ENCODE measurements at regions not wholly inside any gene's neighbourhood (a gene's known extent, or its start where the extent isn't known, plus 50 kb on each side); places are given as distances from the start of the nearest gene placed in this dataset.

DNA sequence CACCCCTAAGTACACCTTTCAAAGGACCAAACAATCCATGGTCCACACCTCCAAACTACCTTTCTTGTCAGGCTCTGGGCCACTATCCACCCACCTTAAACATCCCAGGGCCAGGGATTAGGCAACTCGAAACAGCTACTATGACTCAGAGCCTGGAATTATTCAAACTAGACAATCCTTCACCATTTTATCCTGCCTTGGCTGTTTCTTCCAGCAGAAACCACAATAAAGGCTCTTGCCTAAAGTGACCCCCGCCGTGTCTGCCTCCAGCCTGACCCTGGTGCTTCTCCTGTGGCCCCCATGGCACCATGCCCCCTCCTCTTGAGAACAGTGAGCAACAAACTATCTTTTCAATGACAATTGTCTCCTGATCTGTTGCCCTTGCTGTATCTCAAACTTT is 195.5 kb downstream of the EPM2A start:
- H3K9me3 Mint-ChIP-seq: no peaks in the 10 kb centered on the region
- no peaks in the 10 kb centered on the region for H3K4me1 Mint-ChIP-seq
- no peak for DNase-seq (ENCODE audit: low spot score)
- ChIA-PET POLR2A (no interaction called here), CTCF (no interaction called here)
- TF ChIP-seq AFF4 (CRISPR knock-in tag; IDR thresholded peaks at IDR 0.05; ENCODE audit: borderline replicate concordance): no peak
- H3K36me3 Mint-ChIP-seq: no peaks in the 10 kb centered on the region
- no peak overlapping the region for H3K4me3 Mint-ChIP-seq
- no peak for ATAC-seq
- H3K27ac Mint-ChIP-seq: no peak overlapping the region
- H3K27me3 Mint-ChIP-seq (ENCODE audit: low read depth): peaks cover 34% of the 10 kb centered on the region

- TF ChIP-seq NFYB (CRISPR knock-in tag; conservative IDR thresholded peaks at IDR 0.05; ENCODE audit: low read depth) (no peak), JAZF1 (CRISPR knock-in tag; IDR thresholded peaks at IDR 0.05) (no peak)
- POLR2A ChIA-PET: no interaction called here
- Mint-ChIP-seq H3K9me3 (no peaks in the 10 kb centered on the region), H3K27ac (no peak overlapping the region), H3K27me3 (ENCODE audit: low read depth) (peaks cover 43% of the 10 kb centered on the region), H3K36me3 (no peaks in the 10 kb centered on the region), H3K4me3 (no peak overlapping the region), H3K4me1 (peaks cover 7% of the 10 kb centered on the region)
- ATAC-seq (no peak), DNase-seq (ENCODE audit: low spot score) (no peak)
- CTCF ChIA-PET: no interaction called here
Measured at GRCh38 chr6:145540741-145541140, 194.6 kb downstream of the EPM2A start.

DNA sequence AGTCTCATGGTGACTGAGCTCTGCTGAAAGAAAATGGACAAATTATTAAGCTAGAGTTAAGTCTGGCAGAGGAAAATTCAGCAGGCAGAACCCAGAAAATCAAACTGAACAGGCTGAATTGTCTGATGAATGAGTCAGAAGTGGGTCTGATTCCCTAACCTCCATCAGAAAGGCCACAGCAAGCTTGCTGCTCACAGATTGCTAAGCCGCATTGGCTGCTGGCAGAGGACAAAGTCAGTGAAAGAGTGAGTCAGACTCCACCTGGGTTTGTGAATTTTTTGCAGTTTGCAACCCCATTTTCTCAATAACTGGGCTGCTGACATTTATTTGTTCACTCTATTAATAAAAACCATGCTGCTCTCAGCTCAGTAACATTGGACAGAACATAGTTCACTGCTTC is 191.3 kb downstream of the EPM2A start:
- TF ChIP-seq USF1 (CRISPR knock-in tag; IDR thresholded peaks at IDR 0.05) (no peak), RELA (CRISPR knock-in tag; IDR thresholded peaks at IDR 0.05; ENCODE audit: borderline replicate concordance) (no peak)
- TF ChIP-seq, protein P1, sequence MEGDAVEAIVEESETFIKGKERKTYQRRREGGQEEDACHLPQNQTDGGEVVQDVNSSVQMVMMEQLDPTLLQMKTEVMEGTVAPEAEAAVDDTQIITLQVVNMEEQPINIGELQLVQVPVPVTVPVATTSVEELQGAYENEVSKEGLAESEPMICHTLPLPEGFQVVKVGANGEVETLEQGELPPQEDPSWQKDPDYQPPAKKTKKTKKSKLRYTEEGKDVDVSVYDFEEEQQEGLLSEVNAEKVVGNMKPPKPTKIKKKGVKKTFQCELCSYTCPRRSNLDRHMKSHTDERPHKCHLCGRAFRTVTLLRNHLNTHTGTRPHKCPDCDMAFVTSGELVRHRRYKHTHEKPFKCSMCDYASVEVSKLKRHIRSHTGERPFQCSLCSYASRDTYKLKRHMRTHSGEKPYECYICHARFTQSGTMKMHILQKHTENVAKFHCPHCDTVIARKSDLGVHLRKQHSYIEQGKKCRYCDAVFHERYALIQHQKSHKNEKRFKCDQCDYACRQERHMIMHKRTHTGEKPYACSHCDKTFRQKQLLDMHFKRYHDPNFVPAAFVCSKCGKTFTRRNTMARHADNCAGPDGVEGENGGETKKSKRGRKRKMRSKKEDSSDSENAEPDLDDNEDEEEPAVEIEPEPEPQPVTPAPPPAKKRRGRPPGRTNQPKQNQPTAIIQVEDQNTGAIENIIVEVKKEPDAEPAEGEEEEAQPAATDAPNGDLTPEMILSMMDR (IDR thresholded peaks at IDR 0.05): no peak
- peaks cover 7% of the 10 kb centered on the region for H3K4me1 Mint-ChIP-seq
- no peak overlapping the region for H3K27ac Mint-ChIP-seq
- no peaks in the 10 kb centered on the region for H3K9me3 Mint-ChIP-seq
- H3K36me3 Mint-ChIP-seq: no peaks in the 10 kb centered on the region
- H3K4me3 Mint-ChIP-seq: no peak overlapping the region
- no peak for DNase-seq (ENCODE audit: low spot score)
- POLR2A ChIA-PET: no interaction called here
- CTCF ChIA-PET: no interaction called here
- H3K27me3 Mint-ChIP-seq (ENCODE audit: low read depth): peaks cover 75% of the 10 kb centered on the region
- ATAC-seq: no peak

DNA sequence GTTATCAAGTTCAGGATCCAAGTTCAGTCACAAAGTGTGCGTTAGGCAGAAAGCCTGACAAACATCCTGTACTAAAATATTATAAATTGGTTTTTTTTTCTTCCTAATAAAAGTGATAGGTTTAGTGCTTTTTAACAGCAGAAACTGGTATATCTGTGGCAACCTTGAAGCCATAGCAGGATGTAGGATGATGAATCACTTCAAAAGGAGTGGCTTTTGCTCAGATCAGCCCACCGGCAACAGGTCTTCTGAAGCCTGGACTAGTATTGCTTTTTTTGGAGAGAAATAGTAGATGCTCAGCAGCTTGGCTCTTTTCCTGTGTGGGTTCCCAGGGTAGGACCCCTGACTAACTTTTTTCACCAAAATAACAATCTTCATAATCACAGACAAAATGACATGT is 190.8 kb downstream of the EPM2A start:
- TF ChIP-seq ZNF416 (CRISPR knock-in tag; IDR thresholded peaks at IDR 0.05) (no peak), TCF7 (CRISPR knock-in tag; IDR thresholded peaks at IDR 0.05; ENCODE audit: low read depth) (no peak), FOXK1 (CRISPR knock-in tag; IDR thresholded peaks at IDR 0.05) (no peak), TEAD4 (CRISPR knock-in tag; IDR thresholded peaks at IDR 0.05) (no peak), PRRX2 (CRISPR knock-in tag; IDR thresholded peaks at IDR 0.05) (no peak), E2F5 (CRISPR knock-in tag; IDR thresholded peaks at IDR 0.05) (no peak)
- TF ChIP-seq, protein P2, sequence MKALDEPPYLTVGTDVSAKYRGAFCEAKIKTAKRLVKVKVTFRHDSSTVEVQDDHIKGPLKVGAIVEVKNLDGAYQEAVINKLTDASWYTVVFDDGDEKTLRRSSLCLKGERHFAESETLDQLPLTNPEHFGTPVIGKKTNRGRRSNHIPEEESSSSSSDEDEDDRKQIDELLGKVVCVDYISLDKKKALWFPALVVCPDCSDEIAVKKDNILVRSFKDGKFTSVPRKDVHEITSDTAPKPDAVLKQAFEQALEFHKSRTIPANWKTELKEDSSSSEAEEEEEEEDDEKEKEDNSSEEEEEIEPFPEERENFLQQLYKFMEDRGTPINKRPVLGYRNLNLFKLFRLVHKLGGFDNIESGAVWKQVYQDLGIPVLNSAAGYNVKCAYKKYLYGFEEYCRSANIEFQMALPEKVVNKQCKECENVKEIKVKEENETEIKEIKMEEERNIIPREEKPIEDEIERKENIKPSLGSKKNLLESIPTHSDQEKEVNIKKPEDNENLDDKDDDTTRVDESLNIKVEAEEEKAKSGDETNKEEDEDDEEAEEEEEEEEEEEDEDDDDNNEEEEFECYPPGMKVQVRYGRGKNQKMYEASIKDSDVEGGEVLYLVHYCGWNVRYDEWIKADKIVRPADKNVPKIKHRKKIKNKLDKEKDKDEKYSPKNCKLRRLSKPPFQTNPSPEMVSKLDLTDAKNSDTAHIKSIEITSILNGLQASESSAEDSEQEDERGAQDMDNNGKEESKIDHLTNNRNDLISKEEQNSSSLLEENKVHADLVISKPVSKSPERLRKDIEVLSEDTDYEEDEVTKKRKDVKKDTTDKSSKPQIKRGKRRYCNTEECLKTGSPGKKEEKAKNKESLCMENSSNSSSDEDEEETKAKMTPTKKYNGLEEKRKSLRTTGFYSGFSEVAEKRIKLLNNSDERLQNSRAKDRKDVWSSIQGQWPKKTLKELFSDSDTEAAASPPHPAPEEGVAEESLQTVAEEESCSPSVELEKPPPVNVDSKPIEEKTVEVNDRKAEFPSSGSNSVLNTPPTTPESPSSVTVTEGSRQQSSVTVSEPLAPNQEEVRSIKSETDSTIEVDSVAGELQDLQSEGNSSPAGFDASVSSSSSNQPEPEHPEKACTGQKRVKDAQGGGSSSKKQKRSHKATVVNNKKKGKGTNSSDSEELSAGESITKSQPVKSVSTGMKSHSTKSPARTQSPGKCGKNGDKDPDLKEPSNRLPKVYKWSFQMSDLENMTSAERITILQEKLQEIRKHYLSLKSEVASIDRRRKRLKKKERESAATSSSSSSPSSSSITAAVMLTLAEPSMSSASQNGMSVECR (CRISPR knock-in tag; IDR thresholded peaks at IDR 0.05; ENCODE audit: borderline replicate concordance): no peak
- TF ChIP-seq, protein P3, sequence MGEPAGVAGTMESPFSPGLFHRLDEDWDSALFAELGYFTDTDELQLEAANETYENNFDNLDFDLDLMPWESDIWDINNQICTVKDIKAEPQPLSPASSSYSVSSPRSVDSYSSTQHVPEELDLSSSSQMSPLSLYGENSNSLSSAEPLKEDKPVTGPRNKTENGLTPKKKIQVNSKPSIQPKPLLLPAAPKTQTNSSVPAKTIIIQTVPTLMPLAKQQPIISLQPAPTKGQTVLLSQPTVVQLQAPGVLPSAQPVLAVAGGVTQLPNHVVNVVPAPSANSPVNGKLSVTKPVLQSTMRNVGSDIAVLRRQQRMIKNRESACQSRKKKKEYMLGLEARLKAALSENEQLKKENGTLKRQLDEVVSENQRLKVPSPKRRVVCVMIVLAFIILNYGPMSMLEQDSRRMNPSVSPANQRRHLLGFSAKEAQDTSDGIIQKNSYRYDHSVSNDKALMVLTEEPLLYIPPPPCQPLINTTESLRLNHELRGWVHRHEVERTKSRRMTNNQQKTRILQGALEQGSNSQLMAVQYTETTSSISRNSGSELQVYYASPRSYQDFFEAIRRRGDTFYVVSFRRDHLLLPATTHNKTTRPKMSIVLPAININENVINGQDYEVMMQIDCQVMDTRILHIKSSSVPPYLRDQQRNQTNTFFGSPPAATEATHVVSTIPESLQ (CRISPR knock-in tag; IDR thresholded peaks at IDR 0.05): no peak
- H3K27me3 Mint-ChIP-seq (ENCODE audit: low read depth): peaks cover 76% of the 10 kb centered on the region
- DNase-seq (ENCODE audit: low spot score) (no peak), ATAC-seq (no peak)
- no peak overlapping the region for H3K27ac Mint-ChIP-seq
- H3K36me3 Mint-ChIP-seq: no peaks in the 10 kb centered on the region
- POLR2A ChIA-PET: no interaction called here
- H3K4me3 Mint-ChIP-seq: no peak overlapping the region
- H3K4me1 Mint-ChIP-seq: peaks cover 7% of the 10 kb centered on the region
- CTCF ChIA-PET: no interaction called here
- no peaks in the 10 kb centered on the region for H3K9me3 Mint-ChIP-seq

Measured in WTC11 (cell line).